ENCODE measurements at regions not wholly inside any gene's neighbourhood (a gene's known extent, or its start where the extent isn't known, plus 50 kb on each side); places are given as distances from the start of the nearest gene placed in this dataset.

DNA sequence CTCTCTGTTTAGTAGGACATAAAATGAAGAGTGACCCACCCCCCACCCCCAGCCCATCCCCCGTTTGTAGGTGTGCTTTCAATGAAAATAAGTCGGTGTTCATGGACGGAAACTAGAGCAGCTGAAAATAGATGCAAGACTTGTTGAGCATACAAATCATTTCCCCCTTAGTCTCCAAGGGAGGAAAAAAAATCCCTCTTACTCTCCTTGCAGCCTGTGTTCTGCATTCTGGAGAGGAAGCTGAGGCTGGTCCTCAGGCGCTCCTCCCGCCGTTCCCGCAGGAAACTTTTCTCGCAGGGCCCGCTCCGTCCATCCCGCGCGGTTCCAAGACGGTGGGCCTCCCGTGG, 259.0 kb upstream of the E2F7 start:
- DNase-seq (ENCODE audit: low read depth), result no peak
- peak overlapping the region; percentile 66 for H3K4me3 ChIP-seq (replicated peaks; ENCODE audit: low read depth, low read length)
- TF ChIP-seq, protein P1, sequence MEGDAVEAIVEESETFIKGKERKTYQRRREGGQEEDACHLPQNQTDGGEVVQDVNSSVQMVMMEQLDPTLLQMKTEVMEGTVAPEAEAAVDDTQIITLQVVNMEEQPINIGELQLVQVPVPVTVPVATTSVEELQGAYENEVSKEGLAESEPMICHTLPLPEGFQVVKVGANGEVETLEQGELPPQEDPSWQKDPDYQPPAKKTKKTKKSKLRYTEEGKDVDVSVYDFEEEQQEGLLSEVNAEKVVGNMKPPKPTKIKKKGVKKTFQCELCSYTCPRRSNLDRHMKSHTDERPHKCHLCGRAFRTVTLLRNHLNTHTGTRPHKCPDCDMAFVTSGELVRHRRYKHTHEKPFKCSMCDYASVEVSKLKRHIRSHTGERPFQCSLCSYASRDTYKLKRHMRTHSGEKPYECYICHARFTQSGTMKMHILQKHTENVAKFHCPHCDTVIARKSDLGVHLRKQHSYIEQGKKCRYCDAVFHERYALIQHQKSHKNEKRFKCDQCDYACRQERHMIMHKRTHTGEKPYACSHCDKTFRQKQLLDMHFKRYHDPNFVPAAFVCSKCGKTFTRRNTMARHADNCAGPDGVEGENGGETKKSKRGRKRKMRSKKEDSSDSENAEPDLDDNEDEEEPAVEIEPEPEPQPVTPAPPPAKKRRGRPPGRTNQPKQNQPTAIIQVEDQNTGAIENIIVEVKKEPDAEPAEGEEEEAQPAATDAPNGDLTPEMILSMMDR (IDR thresholded peaks at IDR 0.05; ENCODE audit: low read length, missing control alignments), result no peak

DNA sequence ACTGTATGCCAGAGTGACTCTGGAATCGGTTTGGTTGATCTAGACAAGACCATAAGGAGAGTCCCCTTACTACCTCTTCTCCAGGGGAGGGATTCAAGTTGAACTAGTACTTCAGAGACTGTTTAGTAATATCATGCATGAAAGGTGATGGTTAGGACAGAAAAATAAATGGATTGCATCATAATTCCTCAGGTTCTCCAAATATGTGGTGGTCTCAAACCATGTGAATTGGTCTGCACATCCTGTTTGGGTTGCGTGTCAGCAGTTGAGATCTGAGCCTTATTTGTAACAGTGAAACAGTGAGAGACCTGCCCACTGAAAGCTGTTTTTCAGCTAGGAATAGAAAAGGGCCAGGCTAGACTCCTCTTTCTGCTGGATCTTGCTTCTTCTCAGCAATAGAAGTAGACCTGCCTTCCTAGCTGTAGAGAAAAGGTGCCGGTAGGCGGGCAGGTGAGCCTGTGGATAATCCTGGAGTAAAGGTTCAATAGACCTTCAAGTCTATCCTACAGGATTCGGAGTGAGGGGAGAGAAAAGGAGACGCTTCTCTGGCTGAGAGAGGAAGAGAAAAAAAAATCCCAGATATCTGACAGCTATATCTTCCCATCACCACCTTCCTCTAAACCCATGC, 258.5 kb upstream of the E2F7 start:
- DNase-seq (ENCODE audit: low read depth), result no peak
- TF ChIP-seq, protein P1 (IDR thresholded peaks at IDR 0.05; ENCODE audit: low read length, missing control alignments), result no peak
- H3K4me3 ChIP-seq (replicated peaks; ENCODE audit: low read depth, low read length), result no peak overlapping the region

- H3K4me3 ChIP-seq (replicated peaks; ENCODE audit: low read depth, low read length), result no peak overlapping the region
- TF ChIP-seq, protein P1 (IDR thresholded peaks at IDR 0.05; ENCODE audit: low read length, missing control alignments), result no peak
- no peak for DNase-seq (ENCODE audit: low read depth)
Measured at GRCh38 chr12:77319166-77319565, 253.8 kb upstream of the E2F7 start.

DNA sequence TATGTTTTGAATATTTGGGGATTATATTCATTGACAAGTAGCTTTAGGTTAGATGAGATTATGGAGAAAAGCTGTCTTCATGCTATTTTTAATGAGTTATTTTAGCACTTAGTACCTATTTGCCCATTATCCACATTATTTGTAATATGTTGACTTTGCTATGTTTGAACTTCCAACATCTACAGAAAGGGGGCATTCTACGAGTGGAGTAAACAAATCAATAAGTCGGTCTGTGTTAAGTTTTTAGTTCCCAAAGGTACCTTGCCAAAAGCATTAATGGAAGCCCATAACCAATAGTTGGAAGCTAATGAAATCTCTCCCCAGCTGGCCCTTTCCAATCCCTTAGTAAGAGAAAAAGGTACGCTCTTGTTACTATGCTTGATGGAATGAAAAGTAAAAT, 250.0 kb upstream of the E2F7 start:
- no peak overlapping the region for H3K4me3 ChIP-seq (replicated peaks; ENCODE audit: low read depth, low read length)
- DNase-seq (ENCODE audit: low read depth), result no peak
- TF ChIP-seq, protein P1 (IDR thresholded peaks at IDR 0.05; ENCODE audit: low read length, missing control alignments), result no peak

- no peak for DNase-seq (ENCODE audit: low read depth)
- H3K4me3 ChIP-seq (replicated peaks; ENCODE audit: low read depth, low read length), result no peak overlapping the region
- TF ChIP-seq, protein P1 (IDR thresholded peaks at IDR 0.05; ENCODE audit: low read length, missing control alignments), result no peak
Measured at GRCh38 chr12:77314378-77315052, 249.1 kb upstream of the E2F7 start.

DNA sequence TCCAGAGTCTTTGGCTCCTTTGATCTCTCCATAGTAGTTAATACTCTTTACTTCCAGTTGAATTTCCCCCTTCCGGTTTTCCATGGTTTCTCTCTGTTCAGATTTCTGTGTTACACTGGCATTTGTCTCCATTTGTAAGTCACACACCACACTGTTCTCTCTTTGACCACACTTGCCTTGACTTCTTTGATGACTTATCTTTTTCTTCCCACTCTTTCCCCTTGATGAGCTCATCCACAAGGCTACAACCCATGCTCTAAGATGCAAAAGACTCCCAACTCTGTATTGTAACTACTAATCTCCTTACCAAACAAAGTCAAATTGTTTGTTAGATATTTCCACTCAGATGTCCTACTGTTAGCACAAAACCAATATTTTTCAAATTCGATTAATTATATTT, 242.7 kb upstream of the E2F7 start:
- H3K4me3 ChIP-seq (replicated peaks; ENCODE audit: low read depth, low read length), result no peak overlapping the region
- TF ChIP-seq, protein P1 (IDR thresholded peaks at IDR 0.05; ENCODE audit: low read length, missing control alignments), result no peak
- DNase-seq (ENCODE audit: low read depth), result no peak

DNA sequence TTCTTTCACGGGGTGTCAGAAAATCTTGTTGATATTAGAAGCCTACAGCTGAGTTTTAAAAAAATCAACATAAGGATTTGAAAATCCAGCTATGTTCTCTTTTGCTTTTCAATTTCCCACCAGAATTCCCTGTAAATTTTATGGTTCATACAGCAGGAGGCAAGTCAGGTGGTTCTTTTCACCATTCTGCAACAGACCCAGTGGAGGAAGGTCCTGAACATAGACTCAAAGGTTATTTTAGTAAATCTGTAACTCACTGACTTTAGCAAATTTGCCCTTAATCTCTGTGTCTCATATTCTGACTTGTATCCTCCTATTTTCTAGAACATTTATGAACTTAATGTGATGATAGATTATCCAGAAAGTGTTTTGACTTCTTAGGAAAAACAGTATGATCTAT, 235.4 kb upstream of the E2F7 start:
- DNase-seq (ENCODE audit: low read depth), result no peak
- no peak overlapping the region for H3K4me3 ChIP-seq (replicated peaks; ENCODE audit: low read depth, low read length)
- TF ChIP-seq, protein P1 (IDR thresholded peaks at IDR 0.05; ENCODE audit: low read length, missing control alignments), result no peak

All from fibroblast of pulmonary artery (primary cell).